SU-DHL-6 (cell line): ENCODE measurements at regions not wholly inside any gene's neighbourhood (a gene's known extent, or its start where the extent isn't known, plus 50 kb on each side); places are given as distances from the start of the nearest gene placed in this dataset.

Experiments
- EZH2phosphoT487 ChIP-seq: fragments of 200-600 bp; sonication (generic), shearing (Covaris generic); conservative IDR thresholded peaks from 2 replicates; pipeline ENCODE4 v1.6.1; 2018; ENCODE audit warnings: mild to moderate bottlenecking, antibody characterized with exemption, low read length, moderate library complexity, mixed read lengths
- TF ChIP-seq, protein P1 (sequence below): fragments of 200-600 bp; sonication (generic); IDR thresholded peaks from one replicate; pipeline ENCODE4 v1.5.1; 2017; ENCODE audit warnings: antibody characterized with exemption, mild to moderate bottlenecking, low read length, moderate library complexity; ENCODE audit not compliant: insufficient read depth, poor library complexity, severe bottlenecking

- TF ChIP-seq, protein P1, sequence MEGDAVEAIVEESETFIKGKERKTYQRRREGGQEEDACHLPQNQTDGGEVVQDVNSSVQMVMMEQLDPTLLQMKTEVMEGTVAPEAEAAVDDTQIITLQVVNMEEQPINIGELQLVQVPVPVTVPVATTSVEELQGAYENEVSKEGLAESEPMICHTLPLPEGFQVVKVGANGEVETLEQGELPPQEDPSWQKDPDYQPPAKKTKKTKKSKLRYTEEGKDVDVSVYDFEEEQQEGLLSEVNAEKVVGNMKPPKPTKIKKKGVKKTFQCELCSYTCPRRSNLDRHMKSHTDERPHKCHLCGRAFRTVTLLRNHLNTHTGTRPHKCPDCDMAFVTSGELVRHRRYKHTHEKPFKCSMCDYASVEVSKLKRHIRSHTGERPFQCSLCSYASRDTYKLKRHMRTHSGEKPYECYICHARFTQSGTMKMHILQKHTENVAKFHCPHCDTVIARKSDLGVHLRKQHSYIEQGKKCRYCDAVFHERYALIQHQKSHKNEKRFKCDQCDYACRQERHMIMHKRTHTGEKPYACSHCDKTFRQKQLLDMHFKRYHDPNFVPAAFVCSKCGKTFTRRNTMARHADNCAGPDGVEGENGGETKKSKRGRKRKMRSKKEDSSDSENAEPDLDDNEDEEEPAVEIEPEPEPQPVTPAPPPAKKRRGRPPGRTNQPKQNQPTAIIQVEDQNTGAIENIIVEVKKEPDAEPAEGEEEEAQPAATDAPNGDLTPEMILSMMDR: no peak
- TF ChIP-seq EZH2phosphoT487: no peak
Observed at GRCh38 chrX:46040001-46040400, 505.2 kb downstream of the ZNF674 start.
